Left lung (tissue), 4 donors: ENCODE measurements at regions not wholly inside any gene's neighbourhood (a gene's known extent, or its start where the extent isn't known, plus 50 kb on each side); places are given as distances from the start of the nearest gene placed in this dataset.
A peak's percentile ranks its signal among the peaks of the same experiment; 100 is the strongest.

ENCODE experiments used
- ATAC-seq: fragments of 200-7000 bp; cut with Tn5 transposase; one replicate; pipeline ENCODE4 v1.9.1; 2020; ENCODE audit warnings: moderate library complexity
- DNase-seq, 4 donors: peaks; one replicate each; pipeline ENCODE4 v3.0.0-alpha.2; 2013 to 2020
- H3K27ac ChIP-seq, 2 donors: fragments of 200-600 bp; sonication (generic) in 1 of 2; one replicate each; pipeline versions ENCODE4 v1.5.0 to v1.8.0; 2020 to 2021
- H3K27me3 ChIP-seq, 2 donors: fragments of 200-600 bp; sonication (generic) in 1 of 2; one replicate each; pipeline versions ENCODE4 v1.5.0 to v1.8.0; 2020 to 2021
- H3K36me3 ChIP-seq, 2 donors: fragments of 200-600 bp; sonication (generic) in 1 of 2; one replicate each; pipeline versions ENCODE4 v1.5.0 to v1.8.0; 2020 to 2021
- H3K4me1 ChIP-seq, 2 donors: fragments of 200-600 bp; one replicate each; pipeline ENCODE4 v1.8.0; 2021
- H3K4me3 ChIP-seq, 2 donors: fragments of 200-600 bp; sonication (generic) in 1 of 2; one replicate each; pipeline versions ENCODE4 v1.5.0 to v1.8.0; 2020 to 2021; ENCODE audit warnings: mild to moderate bottlenecking in 1 of 2
- H3K9me3 ChIP-seq, 2 donors: fragments of 200-600 bp; sonication (generic) in 1 of 2; one replicate each; pipeline versions ENCODE4 v1.5.0 to v1.8.0; 2020 to 2021
- CTCF ChIP-seq, 2 donors: fragments of 200-600 bp; sonication (generic) in 1 of 2; IDR thresholded peaks; one replicate each; pipeline versions ENCODE4 v1.5.0 to v1.8.0; 2021; ENCODE audit warnings: antibody characterized with exemption in 2 of 2
- intact Hi-C, 2 donors: fragments of 100-400 bp; cut with DNase I; formaldehyde crosslinking; loops; one replicate each; pipeline versions ENCODE4 v1.11.2 to v1.14.2; 2022
- donor health status: DM: no; HTN: yes; CAD: no.
- donor health status: DM: no; HTN: no; CAD: no.

GRCh38 chr20:33908336-33908735 is 85.4 kb upstream of the RALY start:
- H3K27me3 ChIP-seq: no peaks in the 10 kb centered on the region
- intact Hi-C loops: no loop called here
- no peaks in the 10 kb centered on the region for H3K36me3 ChIP-seq
- H3K4me1 ChIP-seq: peaks cover 16 to 18% of the 10 kb centered on the region in 2 donors
- ATAC-seq (no peak), DNase-seq (no peak)
- H3K4me3 ChIP-seq: no peak overlapping the region
- H3K27ac ChIP-seq: no peak overlapping the region
- no peaks in the 10 kb centered on the region for H3K9me3 ChIP-seq
- no peak for TF ChIP-seq CTCF (IDR thresholded peaks at IDR 0.05)

- ATAC-seq (no peak), DNase-seq (no peak)
- H3K9me3 ChIP-seq: no peaks in the 10 kb centered on the region
- peaks cover 16 to 18% of the 10 kb centered on the region in 2 donors for H3K4me1 ChIP-seq
- H3K4me3 ChIP-seq: no peak overlapping the region
- peak overlapping the region in 1 of 2 donors; percentile 66 for H3K27ac ChIP-seq
- no peaks in the 10 kb centered on the region for H3K27me3 ChIP-seq
- no peak for TF ChIP-seq CTCF (IDR thresholded peaks at IDR 0.05)
- intact Hi-C loops: no loop called here
- no peaks in the 10 kb centered on the region for H3K36me3 ChIP-seq
Measured at GRCh38 chr20:33908868-33909267, 84.8 kb upstream of the RALY start.

- H3K27me3 ChIP-seq: no peaks in the 10 kb centered on the region
- DNase-seq: peak in 3 of 4 donors; percentile 39 to 82 (median 49)
- ATAC-seq: peak; percentile 88
- intact Hi-C loops: no loop called here
- peaks cover 16 to 18% of the 10 kb centered on the region in 2 donors for H3K4me1 ChIP-seq
- H3K27ac ChIP-seq: peak overlapping the region; percentile 66 to 78
- no peak overlapping the region for H3K4me3 ChIP-seq
- H3K36me3 ChIP-seq: no peaks in the 10 kb centered on the region
- TF ChIP-seq CTCF (IDR thresholded peaks at IDR 0.05): no peak
- no peaks in the 10 kb centered on the region for H3K9me3 ChIP-seq
Measured at GRCh38 chr20:33909331-33909921, 84.3 kb upstream of the RALY start.

GRCh38 chr20:33910056-33910455 is 83.7 kb upstream of the RALY start:
- Histone ChIP-seq H3K4me3 (no peak overlapping the region), H3K36me3 (no peaks in the 10 kb centered on the region), H3K27me3 (no peaks in the 10 kb centered on the region), H3K27ac (peak overlapping the region; percentile 66 to 78), H3K4me1 (peaks cover 16 to 22% of the 10 kb centered on the region in 2 donors), H3K9me3 (no peaks in the 10 kb centered on the region)
- ATAC-seq (peak; percentile 82), DNase-seq (peak in 2 of 4 donors; percentile 45 to 71)
- TF ChIP-seq CTCF (IDR thresholded peaks at IDR 0.05): no peak
- intact Hi-C loops: no loop called here

GRCh38 chr20:33910529-33911327 is 83.0 kb upstream of the RALY start:
- ATAC-seq: no peak
- peak overlapping the region; percentile 66 to 78 for H3K27ac ChIP-seq
- intact Hi-C loops: no loop called here

More at GRCh38 chr20:33910529-33911327, 83.0 kb upstream of the RALY start:
- no peak for DNase-seq
- Histone ChIP-seq H3K27me3 (no peaks in the 10 kb centered on the region), H3K36me3 (no peaks in the 10 kb centered on the region), H3K4me1 (peaks cover 16 to 25% of the 10 kb centered on the region in 2 donors), H3K4me3 (no peak overlapping the region), H3K9me3 (no peaks in the 10 kb centered on the region)
- TF ChIP-seq CTCF (IDR thresholded peaks at IDR 0.05): no peak
